ENCODE measurements at regions not wholly inside any gene's neighbourhood (a gene's known extent, or its start where the extent isn't known, plus 50 kb on each side); places are given as distances from the start of the nearest gene placed in this dataset.

- WGBS (ENCODE audit: extremely low coverage, insufficient coverage, insufficient read length), result no CpG with 5 or more reads among the region's 1 CpG
- Histone ChIP-seq H2BK12ac (ENCODE audit: low read length) (no peak overlapping the region), H3K36me3 (ENCODE audit: control insufficient read depth in 1 of 2, insufficient read depth in 2 of 2, low read length in 2 of 2) (no peaks in the 10 kb centered on the region), H2AK5ac (ENCODE audit: low read length) (no peak overlapping the region), H3K9me3 (ENCODE audit: insufficient read depth, low read depth, low read length) (no peaks in the 10 kb centered on the region), H3K18ac (ENCODE audit: low read length) (no peak overlapping the region), H3K27ac (ENCODE audit: low read depth, low read length) (no peak overlapping the region), H2BK120ac (ENCODE audit: insufficient read depth, low read length, poor library complexity) (no peak overlapping the region), H3K4me1 (ENCODE audit: control insufficient read depth in 1 of 2, insufficient read depth in 2 of 2, low read length in 2 of 2) (no peaks in the 10 kb centered on the region), H3K23ac (ENCODE audit: low read length) (no peak overlapping the region), H4K91ac (ENCODE audit: low read depth, low read length) (no peak overlapping the region), H4K8ac (ENCODE audit: low read depth, low read length) (no peak overlapping the region), H3K27me3 (ENCODE audit: insufficient read depth, low read length) (no peaks in the 10 kb centered on the region), H3K9ac (ENCODE audit: low read length) (no peak overlapping the region), H3K4me3 (ENCODE audit: low read depth, low read length) (no peak overlapping the region), H3K79me2 (ENCODE audit: control insufficient read depth, insufficient read depth, low read length, poor library complexity) (no peaks in the 10 kb centered on the region), H4K12ac (ENCODE audit: low read depth, low read length) (no peak overlapping the region), H2BK5ac (ENCODE audit: low read depth, low read length, poor library complexity) (no peak overlapping the region), H3K79me1 (ENCODE audit: low read length) (no peaks in the 10 kb centered on the region), H3K4ac (ENCODE audit: low read depth, low read length) (no peak overlapping the region), H3K14ac (ENCODE audit: low read length) (no peak overlapping the region), H3K4me2 (ENCODE audit: low read length) (no peak overlapping the region), H2AFZ (ENCODE audit: insufficient read depth, low read length, poor library complexity) (no peak overlapping the region)
- DNase-seq, result no peak
Observed at GRCh38 chr7:94738071-94738470, 82.1 kb upstream of the SGCE start.

GRCh38 chr7:94739180-94739579, 83.2 kb upstream of the SGCE start:
- Histone ChIP-seq H3K4me1 (ENCODE audit: control insufficient read depth in 1 of 2, insufficient read depth in 2 of 2, low read length in 2 of 2) (no peaks in the 10 kb centered on the region), H3K14ac (ENCODE audit: low read length) (no peak overlapping the region), H2BK12ac (ENCODE audit: low read length) (no peak overlapping the region), H4K12ac (ENCODE audit: low read depth, low read length) (no peak overlapping the region), H3K4ac (ENCODE audit: low read depth, low read length) (no peak overlapping the region), H2AFZ (ENCODE audit: insufficient read depth, low read length, poor library complexity) (no peak overlapping the region), H3K36me3 (ENCODE audit: control insufficient read depth in 1 of 2, insufficient read depth in 2 of 2, low read length in 2 of 2) (no peaks in the 10 kb centered on the region), H3K9me3 (ENCODE audit: insufficient read depth, low read depth, low read length) (no peaks in the 10 kb centered on the region), H2BK120ac (ENCODE audit: insufficient read depth, low read length, poor library complexity) (no peak overlapping the region), H4K91ac (ENCODE audit: low read depth, low read length) (no peak overlapping the region), H2AK5ac (ENCODE audit: low read length) (no peak overlapping the region), H4K8ac (ENCODE audit: low read depth, low read length) (no peak overlapping the region), H3K4me3 (ENCODE audit: low read depth, low read length) (no peak overlapping the region), H3K23ac (ENCODE audit: low read length) (no peak overlapping the region), H3K79me2 (ENCODE audit: control insufficient read depth, insufficient read depth, low read length, poor library complexity) (no peaks in the 10 kb centered on the region), H3K27me3 (ENCODE audit: insufficient read depth, low read length) (no peaks in the 10 kb centered on the region), H3K18ac (ENCODE audit: low read length) (no peak overlapping the region), H3K27ac (ENCODE audit: low read depth, low read length) (no peak overlapping the region), H3K4me2 (ENCODE audit: low read length) (no peak overlapping the region), H2BK5ac (ENCODE audit: low read depth, low read length, poor library complexity) (no peak overlapping the region), H3K79me1 (ENCODE audit: low read length) (no peaks in the 10 kb centered on the region), H3K9ac (ENCODE audit: low read length) (no peak overlapping the region)
- no CpG with 5 or more reads among the region's 1 CpG for WGBS (ENCODE audit: extremely low coverage, insufficient coverage, insufficient read length)
- no peak for DNase-seq

GRCh38 chr7:94740509-94740908, 84.6 kb upstream of the SGCE start:
- Histone ChIP-seq H4K8ac (ENCODE audit: low read depth, low read length) (no peak overlapping the region), H3K9me3 (ENCODE audit: insufficient read depth, low read depth, low read length) (no peaks in the 10 kb centered on the region), H3K23ac (ENCODE audit: low read length) (no peak overlapping the region), H3K27ac (ENCODE audit: low read depth, low read length) (no peak overlapping the region), H2BK120ac (ENCODE audit: insufficient read depth, low read length, poor library complexity) (no peak overlapping the region), H3K14ac (ENCODE audit: low read length) (no peak overlapping the region), H3K36me3 (ENCODE audit: control insufficient read depth in 1 of 2, insufficient read depth in 2 of 2, low read length in 2 of 2) (no peaks in the 10 kb centered on the region), H3K79me1 (ENCODE audit: low read length) (no peaks in the 10 kb centered on the region), H4K12ac (ENCODE audit: low read depth, low read length) (no peak overlapping the region), H3K27me3 (ENCODE audit: insufficient read depth, low read length) (no peaks in the 10 kb centered on the region), H2AK5ac (ENCODE audit: low read length) (no peak overlapping the region), H3K4me1 (ENCODE audit: control insufficient read depth in 1 of 2, insufficient read depth in 2 of 2, low read length in 2 of 2) (no peaks in the 10 kb centered on the region), H2AFZ (ENCODE audit: insufficient read depth, low read length, poor library complexity) (no peak overlapping the region), H3K4ac (ENCODE audit: low read depth, low read length) (no peak overlapping the region), H2BK12ac (ENCODE audit: low read length) (no peak overlapping the region), H4K91ac (ENCODE audit: low read depth, low read length) (no peak overlapping the region), H3K4me2 (ENCODE audit: low read length) (no peak overlapping the region), H3K9ac (ENCODE audit: low read length) (no peak overlapping the region), H2BK5ac (ENCODE audit: low read depth, low read length, poor library complexity) (no peak overlapping the region), H3K18ac (ENCODE audit: low read length) (no peak overlapping the region), H3K79me2 (ENCODE audit: control insufficient read depth, insufficient read depth, low read length, poor library complexity) (no peaks in the 10 kb centered on the region), H3K4me3 (ENCODE audit: low read depth, low read length) (no peak overlapping the region)
- DNase-seq, result no peak

GRCh38 chr7:94741179-94741578, 85.2 kb upstream of the SGCE start:
- H3K27me3 ChIP-seq (ENCODE audit: insufficient read depth, low read length), result no peaks in the 10 kb centered on the region
- no peak overlapping the region for H3K27ac ChIP-seq (ENCODE audit: low read depth, low read length)
- no peak overlapping the region for H3K4me2 ChIP-seq (ENCODE audit: low read length)
- no peak overlapping the region for H3K14ac ChIP-seq (ENCODE audit: low read length)
- H2AFZ ChIP-seq (ENCODE audit: insufficient read depth, low read length, poor library complexity), result no peak overlapping the region
- H4K91ac ChIP-seq (ENCODE audit: low read depth, low read length), result no peak overlapping the region
- H4K12ac ChIP-seq (ENCODE audit: low read depth, low read length), result no peak overlapping the region
- H2BK120ac ChIP-seq (ENCODE audit: insufficient read depth, low read length, poor library complexity), result no peak overlapping the region
- H2AK5ac ChIP-seq (ENCODE audit: low read length), result no peak overlapping the region
- H3K36me3 ChIP-seq (ENCODE audit: control insufficient read depth in 1 of 2, insufficient read depth in 2 of 2, low read length in 2 of 2), result no peaks in the 10 kb centered on the region
- no peak for DNase-seq
- H3K18ac ChIP-seq (ENCODE audit: low read length), result no peak overlapping the region
- no CpG with 5 or more reads among the region's 2 CpGs for WGBS (ENCODE audit: extremely low coverage, insufficient coverage, insufficient read length)
- H3K79me1 ChIP-seq (ENCODE audit: low read length), result no peaks in the 10 kb centered on the region
- H4K8ac ChIP-seq (ENCODE audit: low read depth, low read length), result no peak overlapping the region
- no peak overlapping the region for H3K23ac ChIP-seq (ENCODE audit: low read length)
- no peak overlapping the region for H3K9ac ChIP-seq (ENCODE audit: low read length)
- no peaks in the 10 kb centered on the region for H3K9me3 ChIP-seq (ENCODE audit: insufficient read depth, low read depth, low read length)
- no peak overlapping the region for H3K4me3 ChIP-seq (ENCODE audit: low read depth, low read length)
- H3K79me2 ChIP-seq (ENCODE audit: control insufficient read depth, insufficient read depth, low read length, poor library complexity), result no peaks in the 10 kb centered on the region
- no peaks in the 10 kb centered on the region for H3K4me1 ChIP-seq (ENCODE audit: control insufficient read depth in 1 of 2, insufficient read depth in 2 of 2, low read length in 2 of 2)
- no peak overlapping the region for H3K4ac ChIP-seq (ENCODE audit: low read depth, low read length)
- no peak overlapping the region for H2BK5ac ChIP-seq (ENCODE audit: low read depth, low read length, poor library complexity)
- no peak overlapping the region for H2BK12ac ChIP-seq (ENCODE audit: low read length)

- DNase-seq, result no peak
- Histone ChIP-seq H2AFZ (ENCODE audit: insufficient read depth, low read length, poor library complexity) (no peak overlapping the region), H2BK12ac (ENCODE audit: low read length) (no peak overlapping the region), H3K79me2 (ENCODE audit: control insufficient read depth, insufficient read depth, low read length, poor library complexity) (no peaks in the 10 kb centered on the region), H3K4me1 (ENCODE audit: control insufficient read depth in 1 of 2, insufficient read depth in 2 of 2, low read length in 2 of 2) (no peaks in the 10 kb centered on the region), H3K27ac (ENCODE audit: low read depth, low read length) (no peak overlapping the region), H3K27me3 (ENCODE audit: insufficient read depth, low read length) (no peaks in the 10 kb centered on the region), H3K4me2 (ENCODE audit: low read length) (no peak overlapping the region), H3K36me3 (ENCODE audit: control insufficient read depth in 1 of 2, insufficient read depth in 2 of 2, low read length in 2 of 2) (no peaks in the 10 kb centered on the region), H3K23ac (ENCODE audit: low read length) (no peak overlapping the region), H3K9ac (ENCODE audit: low read length) (no peak overlapping the region), H2BK120ac (ENCODE audit: insufficient read depth, low read length, poor library complexity) (no peak overlapping the region), H2AK5ac (ENCODE audit: low read length) (no peak overlapping the region), H4K8ac (ENCODE audit: low read depth, low read length) (no peak overlapping the region), H4K12ac (ENCODE audit: low read depth, low read length) (no peak overlapping the region), H4K91ac (ENCODE audit: low read depth, low read length) (no peak overlapping the region), H2BK5ac (ENCODE audit: low read depth, low read length, poor library complexity) (no peak overlapping the region), H3K9me3 (ENCODE audit: insufficient read depth, low read depth, low read length) (no peaks in the 10 kb centered on the region), H3K14ac (ENCODE audit: low read length) (no peak overlapping the region), H3K18ac (ENCODE audit: low read length) (no peak overlapping the region), H3K4me3 (ENCODE audit: low read depth, low read length) (no peak overlapping the region), H3K79me1 (ENCODE audit: low read length) (no peaks in the 10 kb centered on the region), H3K4ac (ENCODE audit: low read depth, low read length) (no peak overlapping the region)
Observed at GRCh38 chr7:94748376-94748775, 92.4 kb upstream of the SGCE start.
